ENCODE measurements at regions not wholly inside any gene's neighbourhood (a gene's known extent, or its start where the extent isn't known, plus 50 kb on each side); places are given as distances from the start of the nearest gene placed in this dataset.

GRCh38 chr4:110994781-110995180 lies 371.9 kb upstream of the PITX2 start:
- Histone ChIP-seq H3K4me1 (ENCODE audit: control insufficient read depth, insufficient read depth, low read length) (no peaks in the 10 kb centered on the region), H3K4me3 (ENCODE audit: low read depth in 2 of 2, low read length in 2 of 2) (no peak overlapping the region), H3K27me3 (ENCODE audit: control insufficient read depth, insufficient read depth, low read length) (no peaks in the 10 kb centered on the region), H3K9me3 (ENCODE audit: control insufficient read depth, insufficient read depth, low read depth, low read length) (no peaks in the 10 kb centered on the region), H3K27ac (ENCODE audit: low read length) (no peak overlapping the region), H3K36me3 (ENCODE audit: control insufficient read depth, insufficient read depth, low read length) (no peaks in the 10 kb centered on the region)
- intact Hi-C loops (cut with micrococcal nuclease; ENCODE audit: unreplicated experiment) (no loop called here), in situ Hi-C loops (cut with HindIII; ENCODE audit: low pct_unique_long_range_greater_than_20kb, low sequenced_read_pairs) (no loop called here)
- DNase-seq (ENCODE audit: low read depth, low spot score) (no peak), ATAC-seq (no peak)
- POLR2A ChIA-PET: no interaction called here
- CTCF ChIA-PET: no interaction called here
- TF ChIP-seq CTCF (IDR thresholded peaks at IDR 0.05) (no peak), TCF7L2 (IDR thresholded peaks at IDR 0.05; ENCODE audit: low read depth, low read length) (no peak), SIN3A (IDR thresholded peaks at IDR 0.05; ENCODE audit: borderline replicate concordance, insufficient read depth, low read depth, low read length) (no peak), POLR2AphosphoS5 (IDR thresholded peaks at IDR 0.05; ENCODE audit: low read depth, low read length) (no peak), REST (IDR thresholded peaks at IDR 0.05; ENCODE audit: insufficient read depth in 1 of 2, low read depth in 2 of 2, low read length in 1 of 2) (no peak)
- BruUV-seq (replicated peaks): no TSS peak

- no TSS peak for BruUV-seq (replicated peaks)
- Histone ChIP-seq H3K27ac (ENCODE audit: low read length) (no peak overlapping the region), H3K36me3 (ENCODE audit: control insufficient read depth, insufficient read depth, low read length) (no peaks in the 10 kb centered on the region), H3K4me1 (ENCODE audit: control insufficient read depth, insufficient read depth, low read length) (no peaks in the 10 kb centered on the region), H3K9me3 (ENCODE audit: control insufficient read depth, insufficient read depth, low read depth, low read length) (no peaks in the 10 kb centered on the region), H3K4me3 (ENCODE audit: low read depth in 2 of 2, low read length in 2 of 2) (no peak overlapping the region), H3K27me3 (ENCODE audit: control insufficient read depth, insufficient read depth, low read length) (no peaks in the 10 kb centered on the region)
- intact Hi-C loops (cut with micrococcal nuclease; ENCODE audit: unreplicated experiment): no loop called here
- CTCF ChIA-PET: no interaction called here
- POLR2A ChIA-PET: no interaction called here
- no peak for ATAC-seq
- TF ChIP-seq SIN3A (IDR thresholded peaks at IDR 0.05; ENCODE audit: borderline replicate concordance, insufficient read depth, low read depth, low read length) (no peak), POLR2AphosphoS5 (IDR thresholded peaks at IDR 0.05; ENCODE audit: low read depth, low read length) (no peak), REST (IDR thresholded peaks at IDR 0.05; ENCODE audit: insufficient read depth in 1 of 2, low read depth in 2 of 2, low read length in 1 of 2) (no peak), CTCF (IDR thresholded peaks at IDR 0.05) (no peak)
- no peak for DNase-seq (ENCODE audit: low read depth, low spot score)
- in situ Hi-C loops (cut with HindIII; ENCODE audit: low pct_unique_long_range_greater_than_20kb, low sequenced_read_pairs): no loop called here
These were observed 375.4 kb upstream of the PITX2 start for GRCh38 chr4:110998320-110998719.
